ENCODE measurements at regions not wholly inside any gene's neighbourhood (a gene's known extent, or its start where the extent isn't known, plus 50 kb on each side); places are given as distances from the start of the nearest gene placed in this dataset.
"Not testable (repeated sequence)": the region's sequence is repeated elsewhere in the genome, so short reads cannot be mapped to it uniquely, and the experiment has no call there.

DNA sequence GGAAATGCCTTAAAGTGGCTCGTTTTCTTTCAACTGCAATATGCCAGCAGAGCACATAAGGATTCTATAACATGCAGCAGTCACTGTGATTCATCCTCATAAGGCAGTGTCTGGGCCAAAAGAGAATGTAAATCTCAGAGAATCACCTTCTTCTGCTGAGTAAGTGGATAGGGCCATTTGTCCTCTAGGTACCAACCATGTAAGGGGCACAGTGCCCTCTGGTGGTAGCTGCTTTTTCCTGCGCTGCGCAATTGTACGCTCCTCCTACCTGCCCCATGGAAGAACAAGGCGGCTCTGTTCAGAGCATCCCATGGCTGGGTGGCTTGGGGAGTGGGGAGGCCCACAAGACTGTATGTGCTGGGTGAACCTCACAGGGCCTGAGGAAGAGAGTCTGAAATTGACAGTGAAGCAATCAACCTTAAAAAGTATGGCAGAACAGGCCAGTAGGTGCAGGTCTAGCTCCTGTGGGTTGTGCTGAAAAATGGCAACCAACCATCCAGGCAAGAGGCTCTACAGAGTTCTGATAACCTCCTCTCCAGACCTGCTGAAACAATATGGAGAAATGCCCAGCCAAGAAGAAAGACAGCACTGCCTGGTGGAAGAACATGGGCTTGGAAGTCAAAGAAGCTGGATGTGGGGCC is 78.6 kb upstream of the C10orf90 start:
- H3K27me3 Mint-ChIP-seq (ENCODE audit: low read depth) = no peaks in the 10 kb centered on the region
- peak; percentile 69 for DNase-seq
- H3K9me3 Mint-ChIP-seq = peaks cover 5% of the 10 kb centered on the region
- intact Hi-C loops (cut with micrococcal nuclease) = loop anchor here (1.0 to 2.0 kb wide), 2 partner anchors 767 to 880 kb away; no protein-coding TSS in a partner anchor
- H3K27ac Mint-ChIP-seq = no peak overlapping the region
- H3K4me3 Mint-ChIP-seq = no peak overlapping the region
- CTCF ChIA-PET = interaction anchor here (0.7 to 1.0 kb wide), 2 partner anchors 612 to 772 kb away, joined by 3 read pairs; no protein-coding TSS in a partner anchor
- no peaks in the 10 kb centered on the region for H3K36me3 Mint-ChIP-seq (ENCODE audit: low read depth)
- no peaks in the 10 kb centered on the region for H3K4me1 Mint-ChIP-seq (ENCODE audit: low read depth)

DNA sequence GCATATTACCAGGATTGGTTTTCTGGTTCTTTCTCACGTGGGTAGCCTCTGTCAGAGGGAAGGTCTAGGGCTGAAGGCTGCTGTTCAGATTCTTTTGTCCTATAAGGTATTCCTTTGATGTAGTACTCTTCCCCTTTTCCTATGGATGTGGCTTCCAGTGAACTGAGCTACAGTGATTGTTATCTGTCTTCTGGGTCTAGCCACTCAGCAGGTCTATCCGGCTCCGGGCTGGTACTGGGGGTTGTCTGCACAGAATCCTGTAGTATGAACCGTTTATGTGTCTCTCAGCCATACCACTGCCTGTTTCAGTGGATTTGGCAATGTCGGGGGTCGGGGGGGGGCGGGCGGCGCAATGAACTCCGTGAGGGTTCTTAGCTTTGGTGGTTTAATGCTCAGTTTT is 84.5 kb upstream of the C10orf90 start:
- no peak overlapping the region for H3K4me3 Mint-ChIP-seq
- intact Hi-C loops (cut with micrococcal nuclease) = no loop called here
- CTCF ChIA-PET = no interaction called here
- no peaks in the 10 kb centered on the region for H3K27me3 Mint-ChIP-seq (ENCODE audit: low read depth)
- H3K4me1 Mint-ChIP-seq (ENCODE audit: low read depth) = no peaks in the 10 kb centered on the region
- H3K27ac Mint-ChIP-seq = no peak overlapping the region
- peaks cover 4% of the 10 kb centered on the region for H3K9me3 Mint-ChIP-seq
- no peaks in the 10 kb centered on the region for H3K36me3 Mint-ChIP-seq (ENCODE audit: low read depth)
- DNase-seq = no peak

GRCh38 chr10:126758867-126759266 is 88.4 kb upstream of the C10orf90 start:
- H3K27ac Mint-ChIP-seq = no peak overlapping the region
- CTCF ChIA-PET = no interaction called here

GRCh38 chr10:126759531-126759930 is 89.0 kb upstream of the C10orf90 start:
- no peaks in the 10 kb centered on the region for H3K27me3 Mint-ChIP-seq (ENCODE audit: low read depth)
- H3K4me3 Mint-ChIP-seq = no peak overlapping the region
- DNase-seq = no peak
- H3K9me3 Mint-ChIP-seq = peaks cover 14% of the 10 kb centered on the region
- H3K36me3 Mint-ChIP-seq (ENCODE audit: low read depth) = no peaks in the 10 kb centered on the region
- H3K27ac Mint-ChIP-seq = no peak overlapping the region
- H3K4me1 Mint-ChIP-seq (ENCODE audit: low read depth) = no peaks in the 10 kb centered on the region
- intact Hi-C loops (cut with micrococcal nuclease) = no loop called here
- CTCF ChIA-PET = no interaction called here

More at GRCh38 chr10:126758867-126759266, 88.4 kb upstream of the C10orf90 start:
- DNase-seq = no peak
- Mint-ChIP-seq H3K4me3 (no peak overlapping the region), H3K27me3 (ENCODE audit: low read depth) (no peaks in the 10 kb centered on the region), H3K4me1 (ENCODE audit: low read depth) (no peaks in the 10 kb centered on the region), H3K36me3 (ENCODE audit: low read depth) (no peaks in the 10 kb centered on the region), H3K9me3 (peaks cover 10% of the 10 kb centered on the region)
- intact Hi-C loops (cut with micrococcal nuclease) = no loop called here

DNA sequence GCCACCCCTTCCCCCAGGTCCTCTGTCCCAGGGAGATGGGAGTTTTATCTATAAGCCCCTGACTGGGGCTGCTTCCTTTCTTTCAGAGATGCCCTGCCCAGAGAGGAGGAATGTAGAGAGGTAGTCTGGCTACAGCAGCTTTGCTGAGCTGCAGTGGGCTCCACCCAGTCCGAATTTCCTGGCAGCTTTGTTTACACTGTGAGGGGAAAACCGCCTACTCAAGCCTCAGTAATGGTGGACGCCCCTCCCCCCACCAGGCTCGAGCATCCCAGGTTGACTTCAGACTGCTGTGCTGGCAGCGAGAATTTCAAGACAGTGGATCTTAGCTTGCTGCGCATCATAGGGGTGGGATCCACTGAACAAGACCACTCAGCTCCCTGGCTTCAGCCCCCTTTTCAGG is 96.2 kb upstream of the C10orf90 start:
- CTCF ChIA-PET; H3K27me3 Mint-ChIP-seq (ENCODE audit: low read depth); H3K27ac Mint-ChIP-seq; H3K36me3 Mint-ChIP-seq (ENCODE audit: low read depth); H3K4me3 Mint-ChIP-seq; intact Hi-C loops (cut with micrococcal nuclease); DNase-seq; H3K4me1 Mint-ChIP-seq (ENCODE audit: low read depth): not testable (repeated sequence)
- peaks cover 11% of the 10 kb centered on the region for H3K9me3 Mint-ChIP-seq

GRCh38 chr10:126770809-126771208 is 100.3 kb upstream of the C10orf90 start:
- no peak overlapping the region for H3K4me3 Mint-ChIP-seq
- no peaks in the 10 kb centered on the region for H3K4me1 Mint-ChIP-seq (ENCODE audit: low read depth)
- no peaks in the 10 kb centered on the region for H3K36me3 Mint-ChIP-seq (ENCODE audit: low read depth)
- no peaks in the 10 kb centered on the region for H3K9me3 Mint-ChIP-seq
- H3K27me3 Mint-ChIP-seq (ENCODE audit: low read depth) = no peaks in the 10 kb centered on the region
- CTCF ChIA-PET = no interaction called here
- H3K27ac Mint-ChIP-seq = no peak overlapping the region
- no peak for DNase-seq
- intact Hi-C loops (cut with micrococcal nuclease) = no loop called here

- intact Hi-C loops (cut with micrococcal nuclease) = no loop called here
- CTCF ChIA-PET = no interaction called here
- H3K4me1 Mint-ChIP-seq (ENCODE audit: low read depth) = no peaks in the 10 kb centered on the region
- no peaks in the 10 kb centered on the region for H3K9me3 Mint-ChIP-seq
- H3K4me3 Mint-ChIP-seq = no peak overlapping the region
- no peak for DNase-seq
- no peaks in the 10 kb centered on the region for H3K27me3 Mint-ChIP-seq (ENCODE audit: low read depth)
- H3K27ac Mint-ChIP-seq = no peak overlapping the region
- H3K36me3 Mint-ChIP-seq (ENCODE audit: low read depth) = no peaks in the 10 kb centered on the region
Observed at GRCh38 chr10:126776168-126776567, 105.7 kb upstream of the C10orf90 start.

- no peaks in the 10 kb centered on the region for H3K4me1 Mint-ChIP-seq (ENCODE audit: low read depth)
- H3K27ac Mint-ChIP-seq = no peak overlapping the region
- no peaks in the 10 kb centered on the region for H3K36me3 Mint-ChIP-seq (ENCODE audit: low read depth)
- CTCF ChIA-PET = no interaction called here
- H3K4me3 Mint-ChIP-seq = no peak overlapping the region
- no peaks in the 10 kb centered on the region for H3K27me3 Mint-ChIP-seq (ENCODE audit: low read depth)
- DNase-seq = no peak
- intact Hi-C loops (cut with micrococcal nuclease) = no loop called here
- H3K9me3 Mint-ChIP-seq = no peaks in the 10 kb centered on the region
Observed at GRCh38 chr10:126777714-126778113, 107.2 kb upstream of the C10orf90 start.

- CTCF ChIA-PET = interaction anchor here (0.7 kb wide), 1 partner anchor 1230 kb away, joined by 5 read pairs; no protein-coding TSS in a partner anchor
Observed at GRCh38 chr10:126781450-126782216, 111.1 kb upstream of the C10orf90 start.

DNA sequence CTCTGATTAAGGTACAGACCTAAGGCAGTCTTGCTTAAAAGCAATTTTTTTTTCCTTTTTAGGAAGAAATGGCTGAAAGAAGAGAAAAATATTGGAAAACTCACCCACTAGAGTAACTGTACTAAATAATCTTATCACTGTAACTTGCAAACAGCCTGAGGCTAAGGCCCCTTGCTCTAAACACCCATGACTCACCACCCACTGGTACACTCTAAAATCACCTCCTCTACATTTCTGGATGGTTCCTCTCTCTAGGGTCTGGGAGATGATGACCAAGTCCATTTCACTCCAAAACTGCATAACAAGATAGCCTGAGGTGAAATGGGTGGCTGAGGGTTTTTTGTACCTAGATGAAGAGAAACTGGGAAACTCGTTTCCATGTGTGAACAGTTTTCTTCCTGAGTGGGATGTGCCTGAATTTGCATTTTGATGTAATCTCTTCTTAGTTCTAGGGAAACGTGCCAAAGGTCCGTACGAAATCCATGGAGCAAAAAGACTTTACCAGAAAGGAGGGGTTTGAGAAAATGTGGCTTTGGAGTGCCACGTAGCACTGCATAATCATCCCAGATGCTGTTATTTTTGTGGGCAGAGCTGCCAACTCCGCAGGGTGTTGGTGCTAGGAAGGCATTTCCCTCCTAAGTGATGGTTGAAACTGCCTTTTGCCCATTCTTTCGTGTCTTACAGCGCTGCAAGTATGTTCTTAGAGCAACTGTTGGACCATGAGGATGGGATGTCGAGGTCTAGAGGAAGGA is 113.5 kb upstream of the C10orf90 start:
- Mint-ChIP-seq H3K4me1 (ENCODE audit: low read depth) (no peaks in the 10 kb centered on the region), H3K9me3 (no peaks in the 10 kb centered on the region), H3K27ac (no peak overlapping the region), H3K4me3 (no peak overlapping the region), H3K36me3 (ENCODE audit: low read depth) (no peaks in the 10 kb centered on the region), H3K27me3 (ENCODE audit: low read depth) (no peaks in the 10 kb centered on the region)
- no peak for DNase-seq
- CTCF ChIA-PET = no interaction called here
- intact Hi-C loops (cut with micrococcal nuclease) = no loop called here

More at GRCh38 chr10:126781450-126782216, 111.1 kb upstream of the C10orf90 start:
- no peaks in the 10 kb centered on the region for H3K36me3 Mint-ChIP-seq (ENCODE audit: low read depth)
- intact Hi-C loops (cut with micrococcal nuclease) = no loop called here
- H3K9me3 Mint-ChIP-seq = no peaks in the 10 kb centered on the region
- H3K27ac Mint-ChIP-seq = no peak overlapping the region
- DNase-seq = no peak
- H3K4me1 Mint-ChIP-seq (ENCODE audit: low read depth) = no peaks in the 10 kb centered on the region
- H3K4me3 Mint-ChIP-seq = no peak overlapping the region
- H3K27me3 Mint-ChIP-seq (ENCODE audit: low read depth) = no peaks in the 10 kb centered on the region

DNA sequence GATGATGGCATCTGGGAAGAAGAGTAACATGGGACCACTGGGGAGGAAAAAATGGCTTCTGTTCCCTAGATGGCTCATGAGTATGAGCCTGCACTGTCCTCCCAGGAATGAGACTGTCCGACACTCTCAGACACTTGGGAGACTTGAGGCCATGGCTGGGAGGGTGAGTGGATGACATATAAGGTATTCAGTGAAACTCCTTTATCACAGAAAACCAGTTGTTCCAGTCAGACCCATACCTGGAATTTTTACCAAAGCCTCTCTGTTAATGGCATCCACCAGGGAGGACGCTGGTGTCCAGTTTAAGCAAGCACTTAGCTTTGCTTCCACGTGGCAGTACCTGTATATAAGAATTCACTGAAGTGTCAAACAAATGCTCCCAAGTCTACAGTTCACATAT is 116.7 kb upstream of the C10orf90 start:
- Mint-ChIP-seq H3K4me1 (ENCODE audit: low read depth) (no peaks in the 10 kb centered on the region), H3K4me3 (no peak overlapping the region), H3K36me3 (ENCODE audit: low read depth) (no peaks in the 10 kb centered on the region), H3K9me3 (peaks cover 2% of the 10 kb centered on the region), H3K27ac (no peak overlapping the region), H3K27me3 (ENCODE audit: low read depth) (no peaks in the 10 kb centered on the region)
- intact Hi-C loops (cut with micrococcal nuclease) = no loop called here
- DNase-seq = no peak
- CTCF ChIA-PET = no interaction called here

DNA sequence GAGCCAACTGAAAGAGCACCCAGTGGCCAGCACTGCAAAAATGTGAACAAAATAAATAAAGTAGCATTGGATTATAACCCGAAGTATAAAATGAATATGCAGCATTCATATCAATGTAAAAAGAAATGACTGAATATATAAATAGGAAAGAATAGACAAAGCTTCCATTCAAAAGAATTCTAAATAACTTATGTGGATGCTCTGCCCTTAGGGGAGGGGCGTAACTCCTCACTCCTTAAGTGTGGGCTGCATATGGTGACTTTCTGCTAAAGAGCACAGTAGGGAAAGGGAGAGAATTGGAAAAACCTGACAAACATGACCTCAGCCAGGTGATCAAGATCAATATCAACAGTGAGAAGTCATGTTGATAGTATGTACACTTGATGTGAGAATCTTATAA is 109.9 kb upstream of the DOCK1 start:
- Mint-ChIP-seq H3K27me3 (ENCODE audit: low read depth) (no peaks in the 10 kb centered on the region), H3K27ac (no peak overlapping the region), H3K36me3 (ENCODE audit: low read depth) (no peaks in the 10 kb centered on the region), H3K4me1 (ENCODE audit: low read depth) (no peaks in the 10 kb centered on the region), H3K4me3 (no peak overlapping the region), H3K9me3 (peaks cover 12% of the 10 kb centered on the region)
- DNase-seq = no peak
- CTCF ChIA-PET = interaction anchor here (0.7 kb wide), 1 partner anchor 188 kb away, joined by 3 read pairs; no protein-coding TSS in a partner anchor
- intact Hi-C loops (cut with micrococcal nuclease) = no loop called here

Measured in activated naive CD4-positive, alpha-beta T cell treated with anti-CD3 and anti-CD28 coated beads for 36 hours (primary cell).